NB4 (cell line): ENCODE measurements at regions not wholly inside any gene's neighbourhood (a gene's known extent, or its start where the extent isn't known, plus 50 kb on each side); places are given as distances from the start of the nearest gene placed in this dataset.
"Not testable (repeated sequence)": the region's sequence is repeated elsewhere in the genome, so short reads cannot be mapped to it uniquely, and the experiment has no call there.

Source experiments
- DNase-seq: peaks from one replicate; pipeline ENCODE4 v3.0.0; 2010; ENCODE audit warnings: low read depth
- H3K4me3 ChIP-seq: one replicate; pipeline ENCODE4 v1.5.1; 2011; ENCODE audit warnings: mild to moderate bottlenecking, low read depth, low read length, moderate library complexity
- MYC ChIP-seq: IDR thresholded peaks from 2 replicates; pipeline ENCODE4 v1.6.1; 2011; ENCODE audit warnings: low read depth, low read length
- POLR2A ChIP-seq: IDR thresholded peaks from 2 replicates; pipeline ENCODE4 v1.6.1; 2011; ENCODE audit warnings: mild to moderate bottlenecking; ENCODE audit not compliant: insufficient read length; ENCODE audit errors: extremely low read depth
- TF ChIP-seq, protein P1 (sequence below): IDR thresholded peaks from 2 replicates; pipeline ENCODE4 v1.6.1; 2011; ENCODE audit warnings: low read depth, low read length
- TF ChIP-seq, protein P2 (sequence below): IDR thresholded peaks from one replicate; pipeline ENCODE4 v1.5.1; 2012; ENCODE audit warnings: low read depth, low read length

DNA sequence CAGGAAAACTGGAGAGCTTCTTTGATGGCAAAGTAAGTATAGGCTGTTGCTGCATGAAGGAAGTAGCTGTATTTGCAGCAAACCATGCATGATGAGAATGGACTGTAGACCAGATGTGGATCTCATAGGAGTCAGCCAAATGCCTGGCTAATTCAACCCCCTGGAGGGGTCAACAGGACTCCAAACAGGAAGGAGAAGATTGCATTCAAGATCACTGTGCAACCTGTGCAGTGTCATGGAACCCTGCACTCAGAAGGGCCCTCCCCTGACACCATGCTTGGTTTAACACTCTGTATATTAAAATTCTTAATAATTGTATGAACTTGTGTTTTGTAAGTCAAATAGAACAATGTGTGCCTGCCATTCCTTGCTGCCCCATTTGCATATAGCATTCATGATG lies 225.1 kb upstream of the FSCB start:
- no peak for TF ChIP-seq MYC
- no peak for TF ChIP-seq POLR2A
- TF ChIP-seq, protein P1, sequence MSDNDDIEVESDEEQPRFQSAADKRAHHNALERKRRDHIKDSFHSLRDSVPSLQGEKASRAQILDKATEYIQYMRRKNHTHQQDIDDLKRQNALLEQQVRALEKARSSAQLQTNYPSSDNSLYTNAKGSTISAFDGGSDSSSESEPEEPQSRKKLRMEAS, result no peak
- TF ChIP-seq, protein P2, sequence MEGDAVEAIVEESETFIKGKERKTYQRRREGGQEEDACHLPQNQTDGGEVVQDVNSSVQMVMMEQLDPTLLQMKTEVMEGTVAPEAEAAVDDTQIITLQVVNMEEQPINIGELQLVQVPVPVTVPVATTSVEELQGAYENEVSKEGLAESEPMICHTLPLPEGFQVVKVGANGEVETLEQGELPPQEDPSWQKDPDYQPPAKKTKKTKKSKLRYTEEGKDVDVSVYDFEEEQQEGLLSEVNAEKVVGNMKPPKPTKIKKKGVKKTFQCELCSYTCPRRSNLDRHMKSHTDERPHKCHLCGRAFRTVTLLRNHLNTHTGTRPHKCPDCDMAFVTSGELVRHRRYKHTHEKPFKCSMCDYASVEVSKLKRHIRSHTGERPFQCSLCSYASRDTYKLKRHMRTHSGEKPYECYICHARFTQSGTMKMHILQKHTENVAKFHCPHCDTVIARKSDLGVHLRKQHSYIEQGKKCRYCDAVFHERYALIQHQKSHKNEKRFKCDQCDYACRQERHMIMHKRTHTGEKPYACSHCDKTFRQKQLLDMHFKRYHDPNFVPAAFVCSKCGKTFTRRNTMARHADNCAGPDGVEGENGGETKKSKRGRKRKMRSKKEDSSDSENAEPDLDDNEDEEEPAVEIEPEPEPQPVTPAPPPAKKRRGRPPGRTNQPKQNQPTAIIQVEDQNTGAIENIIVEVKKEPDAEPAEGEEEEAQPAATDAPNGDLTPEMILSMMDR, result no peak
- no peak for DNase-seq
- no peak overlapping the region for H3K4me3 ChIP-seq

DNA sequence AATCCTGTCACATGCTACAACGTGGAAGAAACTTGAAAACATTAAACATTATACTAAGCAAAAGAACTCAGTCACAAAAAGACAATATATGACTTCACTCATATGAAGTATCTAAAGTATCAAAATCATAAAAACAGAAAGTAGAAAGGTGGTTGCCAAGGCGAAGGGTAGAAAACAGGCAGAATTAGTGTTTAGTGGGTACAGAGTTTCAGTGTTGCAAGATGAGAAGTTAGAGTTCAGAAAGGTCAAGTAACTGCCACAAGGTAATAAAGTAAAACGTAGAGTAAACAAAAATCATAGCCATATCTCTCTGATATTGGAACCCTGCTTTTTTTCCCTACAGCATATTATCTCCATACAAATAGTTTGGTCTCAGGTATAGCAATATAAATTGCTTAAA lies 223.8 kb upstream of the FSCB start:
- TF ChIP-seq MYC, result no peak
- TF ChIP-seq, protein P2, result no peak
- TF ChIP-seq, protein P1, result no peak
- TF ChIP-seq POLR2A, result no peak
- no peak overlapping the region for H3K4me3 ChIP-seq
- no peak for DNase-seq

DNA sequence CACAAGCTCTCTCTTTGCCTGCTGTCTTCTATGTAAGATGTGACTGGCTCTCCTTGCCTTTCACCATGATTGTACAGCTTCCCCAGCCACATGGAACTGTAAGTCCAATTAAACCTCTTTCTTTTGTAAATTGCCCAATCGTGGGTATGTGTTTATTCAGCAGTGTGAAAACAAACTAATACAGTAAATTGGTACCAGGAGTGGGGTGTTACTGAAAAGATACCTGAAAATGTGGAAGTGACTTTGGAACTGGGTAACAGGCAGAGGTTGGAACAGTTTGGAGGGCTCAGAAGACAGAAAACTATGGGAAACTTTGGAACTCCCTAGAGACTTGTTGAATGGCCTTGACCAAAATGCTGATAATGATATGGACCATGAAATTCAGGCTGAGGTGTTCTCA lies 214.3 kb upstream of the FSCB start:
- not testable (repeated sequence) for H3K4me3 ChIP-seq, DNase-seq

DNA sequence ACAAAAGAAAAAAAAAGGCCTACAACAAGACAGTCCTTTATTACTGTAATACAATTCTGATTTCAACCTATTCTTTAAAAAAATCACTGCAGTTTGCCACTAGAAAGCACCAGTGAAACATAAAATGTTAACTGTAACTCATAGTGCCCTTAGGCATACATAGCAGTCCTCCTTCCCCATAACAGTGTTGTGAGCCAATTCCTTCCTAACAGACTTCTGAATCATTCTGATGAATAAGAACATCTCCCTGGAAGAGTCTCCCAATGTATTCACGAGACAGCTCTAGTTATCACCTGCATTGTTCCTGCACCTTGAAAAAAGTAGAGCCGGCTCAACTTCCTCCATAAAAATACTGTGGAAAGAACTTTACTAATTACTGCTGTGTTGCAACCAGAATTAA lies 213.6 kb upstream of the FSCB start:
- no peak overlapping the region for H3K4me3 ChIP-seq
- DNase-seq, result no peak
- no peak for TF ChIP-seq POLR2A
- TF ChIP-seq, protein P1, result no peak

DNA sequence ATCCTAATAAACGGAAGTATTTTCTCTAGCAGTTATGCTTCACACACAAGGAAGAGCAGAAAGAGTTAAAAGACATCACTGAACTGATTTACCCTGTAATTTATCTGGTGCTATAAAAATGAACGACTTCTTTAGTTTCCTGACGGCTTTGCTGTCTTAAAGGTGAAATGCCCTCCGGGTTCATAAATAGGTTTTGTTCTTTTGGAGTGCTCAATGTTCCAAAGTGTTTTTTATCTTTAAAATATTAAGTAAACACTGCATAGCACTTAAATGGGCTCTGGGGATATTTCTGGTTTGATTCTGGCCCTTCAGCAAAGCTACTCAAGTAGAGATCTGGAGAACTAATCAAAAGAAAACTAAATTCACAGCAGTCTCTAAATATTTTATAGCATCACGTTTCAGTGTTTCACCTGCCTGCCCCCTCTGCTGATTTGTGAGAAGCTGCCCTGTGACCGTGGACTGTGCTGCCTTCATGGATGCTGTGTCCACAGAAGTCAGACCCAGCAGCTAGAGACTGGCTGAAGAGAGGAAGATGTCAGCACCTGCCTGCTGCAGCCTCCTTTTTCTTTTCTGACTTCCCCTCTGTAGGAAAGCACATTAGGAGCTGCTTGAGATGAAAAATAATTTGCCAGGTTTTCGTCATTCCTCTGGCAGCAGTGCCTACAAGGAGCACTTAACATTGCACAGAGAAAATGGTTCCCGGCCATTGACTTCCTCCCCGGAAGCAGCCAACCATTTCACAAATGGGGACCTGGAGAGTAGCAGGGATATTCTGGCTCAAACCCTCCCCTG lies 205.1 kb upstream of the FSCB start:
- TF ChIP-seq POLR2A (no peak), MYC (no peak)
- TF ChIP-seq, protein P1, result no peak
- TF ChIP-seq, protein P2, result no peak
- H3K4me3 ChIP-seq, result no peak overlapping the region
- no peak for DNase-seq

DNA sequence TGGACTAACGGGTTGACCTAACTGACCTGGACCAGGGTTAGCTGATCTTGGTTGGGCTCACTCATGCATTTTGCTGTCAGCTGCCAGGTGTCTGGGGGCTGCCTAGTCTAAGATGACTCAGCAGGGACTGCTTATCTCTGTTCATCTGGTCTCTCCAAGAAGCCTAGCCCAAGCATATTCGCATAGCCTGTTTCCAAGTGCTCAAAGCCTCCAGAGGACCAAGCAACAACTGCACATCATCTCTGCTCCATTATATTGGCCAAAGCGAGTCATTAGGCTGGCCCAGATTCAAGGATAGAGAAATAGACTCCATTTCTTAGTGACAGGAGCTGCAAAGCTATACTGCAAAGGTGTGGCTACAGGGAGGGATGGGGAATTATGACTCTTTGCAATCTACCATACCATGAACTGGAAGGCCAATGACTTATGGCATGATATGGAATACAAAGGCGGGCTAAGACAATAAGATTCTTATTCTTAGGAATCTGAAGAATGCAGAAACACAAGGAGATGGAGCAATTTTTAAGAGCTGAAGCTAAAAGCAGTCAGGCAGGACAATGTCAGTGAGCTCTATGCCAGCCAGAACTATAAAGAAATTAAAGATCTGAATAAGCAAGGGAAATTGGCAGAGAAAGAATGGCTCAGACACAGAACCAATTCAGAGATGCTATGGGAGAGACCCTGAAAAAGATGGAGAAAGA lies 194.6 kb upstream of the FSCB start:
- TF ChIP-seq, protein P1, result no peak
- TF ChIP-seq, protein P2, result no peak
- TF ChIP-seq POLR2A (no peak), MYC (no peak)
- no peak for DNase-seq
- H3K4me3 ChIP-seq, result no peak overlapping the region
